ENCODE measurements at regions not wholly inside any gene's neighbourhood (a gene's known extent, or its start where the extent isn't known, plus 50 kb on each side); places are given as distances from the start of the nearest gene placed in this dataset. TPM values are rescaled to one million over a fixed set of nuclear protein-coding genes. Genes with fewer than 3 reads are reported as not detected.

DNA sequence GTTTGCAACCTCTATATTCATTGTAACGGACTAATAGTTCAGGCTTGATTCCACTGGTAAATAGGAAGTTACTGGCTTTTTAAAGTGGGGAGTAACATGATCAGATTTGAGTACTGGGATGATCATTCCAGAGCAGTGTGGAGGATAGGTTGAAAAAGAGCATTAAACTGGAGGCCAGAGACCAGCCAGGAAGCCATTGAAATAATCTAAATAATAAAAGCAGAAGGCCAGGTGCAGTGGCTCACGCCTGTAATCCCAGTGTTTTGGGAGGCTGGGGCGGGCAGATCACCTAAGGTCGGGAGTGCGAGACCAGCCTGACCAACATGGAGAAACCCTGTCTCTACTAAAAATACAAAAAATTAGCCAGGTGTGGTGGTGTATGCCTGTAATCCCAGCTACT is 56.0 kb upstream of the MSX2 start:
- no peaks in the 10 kb centered on the region for H3K4me1 ChIP-seq (ENCODE audit: control insufficient read depth in 4 of 4, insufficient read depth in 4 of 4, low read length in 3 of 4)
- TF ChIP-seq, protein P1, sequence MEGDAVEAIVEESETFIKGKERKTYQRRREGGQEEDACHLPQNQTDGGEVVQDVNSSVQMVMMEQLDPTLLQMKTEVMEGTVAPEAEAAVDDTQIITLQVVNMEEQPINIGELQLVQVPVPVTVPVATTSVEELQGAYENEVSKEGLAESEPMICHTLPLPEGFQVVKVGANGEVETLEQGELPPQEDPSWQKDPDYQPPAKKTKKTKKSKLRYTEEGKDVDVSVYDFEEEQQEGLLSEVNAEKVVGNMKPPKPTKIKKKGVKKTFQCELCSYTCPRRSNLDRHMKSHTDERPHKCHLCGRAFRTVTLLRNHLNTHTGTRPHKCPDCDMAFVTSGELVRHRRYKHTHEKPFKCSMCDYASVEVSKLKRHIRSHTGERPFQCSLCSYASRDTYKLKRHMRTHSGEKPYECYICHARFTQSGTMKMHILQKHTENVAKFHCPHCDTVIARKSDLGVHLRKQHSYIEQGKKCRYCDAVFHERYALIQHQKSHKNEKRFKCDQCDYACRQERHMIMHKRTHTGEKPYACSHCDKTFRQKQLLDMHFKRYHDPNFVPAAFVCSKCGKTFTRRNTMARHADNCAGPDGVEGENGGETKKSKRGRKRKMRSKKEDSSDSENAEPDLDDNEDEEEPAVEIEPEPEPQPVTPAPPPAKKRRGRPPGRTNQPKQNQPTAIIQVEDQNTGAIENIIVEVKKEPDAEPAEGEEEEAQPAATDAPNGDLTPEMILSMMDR (IDR thresholded peaks at IDR 0.05; ENCODE audit: low read depth, low read length, missing input control) = no peak
- TF ChIP-seq, protein P2, sequence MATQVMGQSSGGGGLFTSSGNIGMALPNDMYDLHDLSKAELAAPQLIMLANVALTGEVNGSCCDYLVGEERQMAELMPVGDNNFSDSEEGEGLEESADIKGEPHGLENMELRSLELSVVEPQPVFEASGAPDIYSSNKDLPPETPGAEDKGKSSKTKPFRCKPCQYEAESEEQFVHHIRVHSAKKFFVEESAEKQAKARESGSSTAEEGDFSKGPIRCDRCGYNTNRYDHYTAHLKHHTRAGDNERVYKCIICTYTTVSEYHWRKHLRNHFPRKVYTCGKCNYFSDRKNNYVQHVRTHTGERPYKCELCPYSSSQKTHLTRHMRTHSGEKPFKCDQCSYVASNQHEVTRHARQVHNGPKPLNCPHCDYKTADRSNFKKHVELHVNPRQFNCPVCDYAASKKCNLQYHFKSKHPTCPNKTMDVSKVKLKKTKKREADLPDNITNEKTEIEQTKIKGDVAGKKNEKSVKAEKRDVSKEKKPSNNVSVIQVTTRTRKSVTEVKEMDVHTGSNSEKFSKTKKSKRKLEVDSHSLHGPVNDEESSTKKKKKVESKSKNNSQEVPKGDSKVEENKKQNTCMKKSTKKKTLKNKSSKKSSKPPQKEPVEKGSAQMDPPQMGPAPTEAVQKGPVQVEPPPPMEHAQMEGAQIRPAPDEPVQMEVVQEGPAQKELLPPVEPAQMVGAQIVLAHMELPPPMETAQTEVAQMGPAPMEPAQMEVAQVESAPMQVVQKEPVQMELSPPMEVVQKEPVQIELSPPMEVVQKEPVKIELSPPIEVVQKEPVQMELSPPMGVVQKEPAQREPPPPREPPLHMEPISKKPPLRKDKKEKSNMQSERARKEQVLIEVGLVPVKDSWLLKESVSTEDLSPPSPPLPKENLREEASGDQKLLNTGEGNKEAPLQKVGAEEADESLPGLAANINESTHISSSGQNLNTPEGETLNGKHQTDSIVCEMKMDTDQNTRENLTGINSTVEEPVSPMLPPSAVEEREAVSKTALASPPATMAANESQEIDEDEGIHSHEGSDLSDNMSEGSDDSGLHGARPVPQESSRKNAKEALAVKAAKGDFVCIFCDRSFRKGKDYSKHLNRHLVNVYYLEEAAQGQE (IDR thresholded peaks at IDR 0.05) = no peak
- no peak for TF ChIP-seq YY1 (IDR thresholded peaks at IDR 0.05)
- TF ChIP-seq TAF1 (conservative IDR thresholded peaks at IDR 0.05) = no peak
- no peak for TF ChIP-seq RXRA (IDR thresholded peaks at IDR 0.05)
- no peak for TF ChIP-seq JUND (IDR thresholded peaks at IDR 0.05)
- TF ChIP-seq GABPA (IDR thresholded peaks at IDR 0.05 in 1 of 2, conservative IDR thresholded peaks at IDR 0.05 in 1 of 2) = no peak
- TF ChIP-seq HNF4G (IDR thresholded peaks at IDR 0.05) = no peak
- no peak for TF ChIP-seq FOXA1 (IDR thresholded peaks at IDR 0.05)
- no peak for TF ChIP-seq SP1 (IDR thresholded peaks at IDR 0.05)
- no peak for TF ChIP-seq EGR1 (IDR thresholded peaks at IDR 0.05; ENCODE audit: low read depth in 2 of 2)
- TF ChIP-seq RAD21 (IDR thresholded peaks at IDR 0.05) = no peak
- TF ChIP-seq, protein P3, sequence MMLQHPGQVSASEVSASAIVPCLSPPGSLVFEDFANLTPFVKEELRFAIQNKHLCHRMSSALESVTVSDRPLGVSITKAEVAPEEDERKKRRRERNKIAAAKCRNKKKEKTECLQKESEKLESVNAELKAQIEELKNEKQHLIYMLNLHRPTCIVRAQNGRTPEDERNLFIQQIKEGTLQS (IDR thresholded peaks at IDR 0.05) = no peak
- TF ChIP-seq, protein P4, sequence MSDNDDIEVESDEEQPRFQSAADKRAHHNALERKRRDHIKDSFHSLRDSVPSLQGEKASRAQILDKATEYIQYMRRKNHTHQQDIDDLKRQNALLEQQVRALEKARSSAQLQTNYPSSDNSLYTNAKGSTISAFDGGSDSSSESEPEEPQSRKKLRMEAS (IDR thresholded peaks at IDR 0.05) = no peak
- TF ChIP-seq, protein P5, sequence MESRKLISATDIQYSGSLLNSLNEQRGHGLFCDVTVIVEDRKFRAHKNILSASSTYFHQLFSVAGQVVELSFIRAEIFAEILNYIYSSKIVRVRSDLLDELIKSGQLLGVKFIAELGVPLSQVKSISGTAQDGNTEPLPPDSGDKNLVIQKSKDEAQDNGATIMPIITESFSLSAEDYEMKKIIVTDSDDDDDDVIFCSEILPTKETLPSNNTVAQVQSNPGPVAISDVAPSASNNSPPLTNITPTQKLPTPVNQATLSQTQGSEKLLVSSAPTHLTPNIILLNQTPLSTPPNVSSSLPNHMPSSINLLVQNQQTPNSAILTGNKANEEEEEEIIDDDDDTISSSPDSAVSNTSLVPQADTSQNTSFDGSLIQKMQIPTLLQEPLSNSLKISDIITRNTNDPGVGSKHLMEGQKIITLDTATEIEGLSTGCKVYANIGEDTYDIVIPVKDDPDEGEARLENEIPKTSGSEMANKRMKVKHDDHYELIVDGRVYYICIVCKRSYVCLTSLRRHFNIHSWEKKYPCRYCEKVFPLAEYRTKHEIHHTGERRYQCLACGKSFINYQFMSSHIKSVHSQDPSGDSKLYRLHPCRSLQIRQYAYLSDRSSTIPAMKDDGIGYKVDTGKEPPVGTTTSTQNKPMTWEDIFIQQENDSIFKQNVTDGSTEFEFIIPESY (IDR thresholded peaks at IDR 0.05) = no peak
- TF ChIP-seq NR2F2 (IDR thresholded peaks at IDR 0.05) = no peak
- H3K9me3 ChIP-seq (ENCODE audit: control insufficient read depth in 4 of 4, low read length in 3 of 4) = peaks cover 0 to 2% (median 0%) of the 10 kb centered on the region in 4 donors
- no peak for DNase-seq (ENCODE audit: low spot score)
- no peak overlapping the region for H3K9ac ChIP-seq (ENCODE audit: low read depth in 1 of 2, low read length in 2 of 2)
- 81% methylated on average over 5 of the region's 5 CpGs for WGBS
- no peak overlapping the region for H3K27ac ChIP-seq (ENCODE audit: low read depth in 1 of 2, low read length in 2 of 2)
- peaks cover 0 to 5% (median 0%) of the 10 kb centered on the region in 4 donors for H3K27me3 ChIP-seq (ENCODE audit: control insufficient read depth in 4 of 4, insufficient read depth in 4 of 4, low read length in 3 of 4)
- no peak overlapping the region for H3K4me3 ChIP-seq (ENCODE audit: low read depth in 1 of 3, low read length in 3 of 3)
- H3K36me3 ChIP-seq (ENCODE audit: control insufficient read depth in 4 of 4, insufficient read depth in 3 of 4, low read depth in 1 of 4, low read length in 3 of 4) = no peaks in the 10 kb centered on the region

Small RNAs in the stretch of these regions (small RNA-seq; reads per million reads assigned to genes)
- gene HIGD1AP3 = not detected
- not detected for gene SUMO2P6
